GM12891 (cell line): ENCODE measurements at regions not wholly inside any gene's neighbourhood (a gene's known extent, or its start where the extent isn't known, plus 50 kb on each side); places are given as distances from the start of the nearest gene placed in this dataset.
"Not testable (repeated sequence)": the region's sequence is repeated elsewhere in the genome, so short reads cannot be mapped to it uniquely, and the experiment has no call there.

ENCODE experiments used
- POLR2A ChIP-seq: IDR thresholded peaks from 2 replicates; pipeline ENCODE4 v1.6.1; 2011; ENCODE audit warnings: low read depth, low read length, control low read depth
- POLR2AphosphoS5 ChIP-seq: IDR thresholded peaks from 2 replicates; pipeline ENCODE4 v1.6.1; 2011; ENCODE audit warnings: low read depth, low read length, control low read depth
- SPI1 ChIP-seq: IDR thresholded peaks from 2 replicates; pipeline ENCODE4 v1.6.1; 2011; ENCODE audit warnings: low read depth, low read length, control low read depth
- TAF1 ChIP-seq: IDR thresholded peaks from 2 replicates; pipeline ENCODE4 v1.6.1; 2011; ENCODE audit warnings: low read depth, low read length, control low read depth

- TF ChIP-seq POLR2A, TAF1, SPI1, POLR2AphosphoS5: not testable (repeated sequence)
Observed at GRCh38 chr5:1731855-1732237, 67.8 kb downstream of the MRPL36 start.
